Ovary (tissue), 3 donors: ENCODE measurements at regions not wholly inside any gene's neighbourhood (a gene's known extent, or its start where the extent isn't known, plus 50 kb on each side); places are given as distances from the start of the nearest gene placed in this dataset.

Experiments used
- CTCF ChIP-seq, 3 donors: fragments of 450-650 bp in 2 of 3; fragments of 200-600 bp in 1 of 3; IDR thresholded peaks; one replicate each; pipeline versions ENCODE4 v1.5.1 to v1.8.0; 2016 to 2022; ENCODE audit warnings: antibody characterized with exemption in 3 of 3, mild to moderate bottlenecking in 1 of 3
- EP300 ChIP-seq: sonication (generic); formaldehyde crosslinking; IDR thresholded peaks from one replicate; pipeline ENCODE4 v1.6.1; 2017; ENCODE audit warnings: antibody characterized with exemption
- POLR2A ChIP-seq: fragments of 450-650 bp; IDR thresholded peaks from one replicate; pipeline ENCODE4 v1.6.1; 2017; ENCODE audit warnings: antibody characterized with exemption, mild to moderate bottlenecking, moderate library complexity
- donor health status: DM: no; HTN: no; CAD: no.

DNA sequence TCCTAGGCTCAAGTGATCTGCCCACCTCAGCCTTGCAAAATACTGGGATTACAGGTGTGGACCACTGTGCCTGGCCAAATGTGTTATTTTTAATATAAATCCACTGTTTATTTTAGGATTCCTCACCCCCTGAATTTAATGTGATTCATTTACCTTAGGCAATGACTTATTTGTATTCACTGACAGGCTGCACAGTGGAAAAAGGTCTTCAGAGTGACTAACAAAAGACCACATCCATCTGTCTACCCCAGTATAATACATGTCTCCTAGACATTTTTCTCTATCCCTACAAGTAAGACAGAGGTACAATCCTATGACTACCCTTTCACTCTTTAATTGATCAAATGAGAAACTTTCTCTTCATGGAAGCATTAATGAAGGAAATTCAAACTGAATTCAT lies 230.2 kb downstream of the AHR start:
- TF ChIP-seq CTCF (IDR thresholded peaks at IDR 0.05), result no peak
- TF ChIP-seq POLR2A, result no peak
- no peak for TF ChIP-seq EP300
